ENCODE measurements at regions not wholly inside any gene's neighbourhood (a gene's known extent, or its start where the extent isn't known, plus 50 kb on each side); places are given as distances from the start of the nearest gene placed in this dataset.

- intact Hi-C loops (cut with DNase I), result no loop called here
Observed at GRCh38 chr7:95649546-95649945, 53.2 kb upstream of the PDK4 start.

GRCh38 chr7:95646350-95646749 is 50.0 kb upstream of the PDK4 start:
- H3K4me3 ChIP-seq, result no peak overlapping the region
- 53 to 65% methylated on average over 1 of the region's 1 CpG for WGBS, 2 donors
- no peak overlapping the region for H3K27ac ChIP-seq
- TF ChIP-seq POLR2A (IDR thresholded peaks at IDR 0.05) (no peak), CTCF (IDR thresholded peaks at IDR 0.05) (no peak)
- no peaks in the 10 kb centered on the region for H3K4me1 ChIP-seq
- H3K27me3 ChIP-seq, result no peaks in the 10 kb centered on the region
- no peaks in the 10 kb centered on the region for H3K9me3 ChIP-seq
- no peaks in the 10 kb centered on the region for H3K36me3 ChIP-seq
- intact Hi-C loops (cut with DNase I), result no loop called here
- DNase-seq, result no peak

More at GRCh38 chr7:95649546-95649945, 53.2 kb upstream of the PDK4 start:
- H3K4me1 ChIP-seq, result no peaks in the 10 kb centered on the region
- H3K27ac ChIP-seq, result no peak overlapping the region
- H3K9me3 ChIP-seq, result no peaks in the 10 kb centered on the region
- 55 to 58% methylated on average over 3 of the region's 3 CpGs for WGBS, 2 donors
- no peak for TF ChIP-seq CTCF (IDR thresholded peaks at IDR 0.05)
- TF ChIP-seq POLR2A (IDR thresholded peaks at IDR 0.05), result no peak
- no peaks in the 10 kb centered on the region for H3K36me3 ChIP-seq
- no peak for DNase-seq
- H3K4me3 ChIP-seq, result no peak overlapping the region
- H3K27me3 ChIP-seq, result no peaks in the 10 kb centered on the region
